H1 (cell line): ENCODE measurements at regions not wholly inside any gene's neighbourhood (a gene's known extent, or its start where the extent isn't known, plus 50 kb on each side); places are given as distances from the start of the nearest gene placed in this dataset.

ENCODE experiments used
- CHD2 ChIP-seq: IDR thresholded peaks from 2 replicates; pipeline ENCODE4 v1.6.1; 2012; ENCODE audit warnings: low read length, improper control_type of control experiment
- CREB1 ChIP-seq: IDR thresholded peaks from 2 replicates; pipeline ENCODE4 v1.6.1; 2012; ENCODE audit warnings: inconsistent platforms
- EGR1 ChIP-seq: IDR thresholded peaks from 2 replicates; pipeline ENCODE4 v1.6.1; 2011; ENCODE audit warnings: low read depth, low read length, borderline replicate concordance
- EP300 ChIP-seq, 2 experiments: IDR thresholded peaks; 1 replicate in 1 of 2; 2 replicates in 1 of 2; pipeline ENCODE4 v1.6.1; 2011 to 2012; ENCODE audit warnings: low read depth in 2 of 2, low read length in 2 of 2, mild to moderate bottlenecking in 2 of 2, borderline replicate concordance in 1 of 2, inconsistent platforms in 1 of 2, moderate library complexity in 1 of 2
- EZH2 ChIP-seq: fragments of 200-600 bp; sonication (generic); IDR thresholded peaks from 2 replicates; pipeline ENCODE4 v1.7.1; 2012; ENCODE audit warnings: low read depth, mild to moderate bottlenecking, moderate library complexity, low read length, inconsistent platforms; ENCODE audit not compliant: severe bottlenecking
- POLR2AphosphoS5 ChIP-seq: IDR thresholded peaks from 2 replicates; pipeline ENCODE4 v1.6.1; 2011; ENCODE audit warnings: low read depth, low read length
- RAD21 ChIP-seq, 2 experiments: IDR thresholded peaks in 1 of 2; conservative IDR thresholded peaks in 1 of 2; 2 replicates each; pipeline ENCODE4 v1.6.1; 2011; ENCODE audit warnings: low read depth in 2 of 2, low read length in 2 of 2, improper control_type of control experiment in 1 of 2, inconsistent platforms in 1 of 2, mild to moderate bottlenecking in 1 of 2, moderate library complexity in 1 of 2
- RFX5 ChIP-seq: IDR thresholded peaks from 2 replicates; pipeline ENCODE4 v1.6.1; 2011; ENCODE audit warnings: low read depth, low read length, improper control_type of control experiment, borderline replicate concordance
- ZNF274 ChIP-seq: IDR thresholded peaks from 2 replicates; pipeline ENCODE4 v1.7.0; 2012; ENCODE audit warnings: low read length, borderline replicate concordance; ENCODE audit errors: extremely low read depth
- TF ChIP-seq, protein P1 (sequence below), 3 experiments: IDR thresholded peaks; 1 replicate in 2 of 3; 2 replicates in 1 of 3; pipeline versions ENCODE4 v1.5.1 to v1.6.1; 2011; ENCODE audit warnings: low read length in 3 of 3, mild to moderate bottlenecking in 3 of 3, inconsistent platforms in 2 of 3, low read depth in 1 of 3, moderate library complexity in 1 of 3; ENCODE audit not compliant: insufficient read depth in 1 of 3; ENCODE audit errors: control extremely low read depth in 1 of 3
- TF ChIP-seq, protein P2 (sequence below): IDR thresholded peaks from 2 replicates; pipeline ENCODE4 v1.6.1; 2011; ENCODE audit warnings: low read depth, mild to moderate bottlenecking, low read length; ENCODE audit not compliant: insufficient read depth

DNA sequence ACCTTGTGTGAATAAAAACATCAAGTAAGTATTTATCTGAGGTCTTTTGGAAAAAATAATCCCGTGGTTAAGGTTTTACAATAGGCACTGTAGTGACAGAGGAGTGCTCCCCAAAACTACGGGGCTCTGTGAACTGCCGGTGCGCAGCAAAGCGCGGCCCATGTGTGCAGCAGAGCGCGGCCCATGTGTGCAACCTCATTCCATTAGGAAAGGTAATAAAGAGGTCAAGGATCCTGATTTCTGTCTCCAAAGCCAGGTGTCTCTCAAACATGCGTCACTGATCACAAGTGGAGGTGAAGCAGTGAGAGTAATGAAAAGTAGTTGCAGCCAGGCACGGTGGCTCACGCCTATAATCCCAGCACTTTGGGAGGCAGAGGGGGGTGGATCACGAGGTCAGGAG, 58.7 kb downstream of the MRPL57 start:
- TF ChIP-seq EZH2 (no peak), ZNF274 (no peak), POLR2AphosphoS5 (no peak), CREB1 (no peak), CHD2 (no peak), EGR1 (no peak), RAD21 (IDR thresholded peaks at IDR 0.05 in 1 of 2, conservative IDR thresholded peaks at IDR 0.05 in 1 of 2; ENCODE audit: low read depth in 2 of 2, low read length in 2 of 2) (no peak), RFX5 (no peak), EP300 (IDR thresholded peaks at IDR 0.05; ENCODE audit: borderline replicate concordance in 1 of 2, low read depth in 2 of 2, low read length in 2 of 2) (no peak)
- TF ChIP-seq, protein P1, sequence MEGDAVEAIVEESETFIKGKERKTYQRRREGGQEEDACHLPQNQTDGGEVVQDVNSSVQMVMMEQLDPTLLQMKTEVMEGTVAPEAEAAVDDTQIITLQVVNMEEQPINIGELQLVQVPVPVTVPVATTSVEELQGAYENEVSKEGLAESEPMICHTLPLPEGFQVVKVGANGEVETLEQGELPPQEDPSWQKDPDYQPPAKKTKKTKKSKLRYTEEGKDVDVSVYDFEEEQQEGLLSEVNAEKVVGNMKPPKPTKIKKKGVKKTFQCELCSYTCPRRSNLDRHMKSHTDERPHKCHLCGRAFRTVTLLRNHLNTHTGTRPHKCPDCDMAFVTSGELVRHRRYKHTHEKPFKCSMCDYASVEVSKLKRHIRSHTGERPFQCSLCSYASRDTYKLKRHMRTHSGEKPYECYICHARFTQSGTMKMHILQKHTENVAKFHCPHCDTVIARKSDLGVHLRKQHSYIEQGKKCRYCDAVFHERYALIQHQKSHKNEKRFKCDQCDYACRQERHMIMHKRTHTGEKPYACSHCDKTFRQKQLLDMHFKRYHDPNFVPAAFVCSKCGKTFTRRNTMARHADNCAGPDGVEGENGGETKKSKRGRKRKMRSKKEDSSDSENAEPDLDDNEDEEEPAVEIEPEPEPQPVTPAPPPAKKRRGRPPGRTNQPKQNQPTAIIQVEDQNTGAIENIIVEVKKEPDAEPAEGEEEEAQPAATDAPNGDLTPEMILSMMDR (IDR thresholded peaks at IDR 0.05; ENCODE audit: control extremely low read depth in 1 of 3, insufficient read depth in 1 of 3, low read depth in 1 of 3, low read length in 3 of 3), result no peak
- TF ChIP-seq, protein P2, sequence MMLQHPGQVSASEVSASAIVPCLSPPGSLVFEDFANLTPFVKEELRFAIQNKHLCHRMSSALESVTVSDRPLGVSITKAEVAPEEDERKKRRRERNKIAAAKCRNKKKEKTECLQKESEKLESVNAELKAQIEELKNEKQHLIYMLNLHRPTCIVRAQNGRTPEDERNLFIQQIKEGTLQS, result no peak
